B cell (primary cell): ENCODE measurements at regions not wholly inside any gene's neighbourhood (a gene's known extent, or its start where the extent isn't known, plus 50 kb on each side); places are given as distances from the start of the nearest gene placed in this dataset.

Experiments
- ATAC-seq: fragments of 200-7000 bp; cut with Tn5 transposase; one replicate; pipeline ENCODE4 v1.10.0; 2021; ENCODE audit warnings: low read depth, mild to moderate bottlenecking, moderate number of reproducible peaks, moderate library complexity
- CTCF ChIA-PET: fragments of 350-600 bp; sonication (Branson Sonifier 250); formaldehyde crosslinking; loops from one replicate; lab custom pipeline; 2021; ENCODE audit warnings: antibody characterized with exemption, inconsistent platforms; lab: Charles Lee
- POLR2A ChIA-PET: fragments of 350-600 bp; sonication (Branson Sonifier 250); formaldehyde crosslinking; loops from one replicate; lab custom pipeline; 2021; ENCODE audit warnings: antibody characterized with exemption; lab: Charles Lee
- DNase-seq: peaks from one replicate; pipeline ENCODE4 v3.0.0; 2013
- H2AFZ ChIP-seq: 2 replicates; pipeline ENCODE4 v1.6.1; 2012; ENCODE audit warnings: mild to moderate bottlenecking, low read depth, low read length; ENCODE audit not compliant: insufficient read depth, poor library complexity, severe bottlenecking
- H3K27ac ChIP-seq, 2 donors: 1 replicate in 1 of 2; 2 replicates in 1 of 2; pipeline ENCODE4 v1.5.1; 2012 to 2013; ENCODE audit warnings: low read length in 2 of 2, mild to moderate bottlenecking in 2 of 2, moderate library complexity in 1 of 2
- H3K27me3 ChIP-seq, 4 experiments: fragments of 200-600 bp in 1 of 4; sonication (generic) in 1 of 4; replicated peaks in 1 of 4; 1 replicate in 2 of 4; 2 replicates in 2 of 4; pipeline versions ENCODE4 v1.6.1 to v1.7.0; 2013 to 2016; ENCODE audit warnings: low read length in 3 of 4, mild to moderate bottlenecking in 2 of 4, mixed read lengths in 1 of 4, moderate library complexity in 1 of 4; ENCODE audit not compliant: insufficient read depth in 4 of 4, control insufficient read depth in 3 of 4; ENCODE audit errors: control extremely low read depth in 1 of 4
- H3K36me3 ChIP-seq, 2 experiments: replicated peaks in 1 of 2; 1 replicate in 1 of 2; 2 replicates in 1 of 2; pipeline versions ENCODE4 v1.6.1 to v1.7.1; 2013; ENCODE audit warnings: low read length in 1 of 2; ENCODE audit not compliant: insufficient read depth in 2 of 2, control insufficient read depth in 1 of 2; ENCODE audit errors: control extremely low read depth in 1 of 2, extremely low read depth in 1 of 2
- H3K4me1 ChIP-seq, 2 donors: fragments of 200-600 bp in 1 of 2; sonication (generic) in 1 of 2; 1 replicate in 1 of 2; 2 replicates in 1 of 2; pipeline versions ENCODE4 v1.5.1 to v1.6.1; 2013 to 2017; ENCODE audit warnings: low read length in 2 of 2; ENCODE audit not compliant: control insufficient read depth in 2 of 2, insufficient read depth in 2 of 2
- H3K4me2 ChIP-seq: replicated peaks from 2 replicates; pipeline ENCODE3; 2012; ENCODE audit warnings: mild to moderate bottlenecking, low read depth, low read length; ENCODE audit not compliant: poor library complexity, severe bottlenecking
- H3K4me3 ChIP-seq, 5 experiments: fragments of 200-600 bp in 1 of 5; sonication (generic) in 1 of 5; 1 replicate in 3 of 5; 2 replicates in 2 of 5; pipeline versions ENCODE4 v1.5.1 to v1.7.0; 2011 to 2016; ENCODE audit warnings: low read length in 4 of 5, mild to moderate bottlenecking in 4 of 5, low read depth in 2 of 5, control low read depth in 1 of 5, moderate library complexity in 1 of 5; ENCODE audit not compliant: insufficient read depth in 1 of 5; ENCODE audit errors: control extremely low read depth in 1 of 5, extremely low read depth in 1 of 5
- H3K79me2 ChIP-seq: fragments of 200-600 bp; sonication (generic); one replicate; pipeline ENCODE4 v1.6.0; 2016; ENCODE audit warnings: low read length; ENCODE audit not compliant: control insufficient read depth, insufficient read depth
- H3K9ac ChIP-seq: fragments of 200-600 bp; sonication (generic); 2 replicates; pipeline ENCODE4 v1.6.1; 2017; ENCODE audit warnings: mild to moderate bottlenecking, low read length, moderate library complexity
- H3K9me3 ChIP-seq, 3 donors: one replicate each; pipeline versions ENCODE4 v1.6.1 to v1.7.1; 2013; ENCODE audit warnings: low read length in 2 of 3; ENCODE audit not compliant: control insufficient read depth in 2 of 3, insufficient read depth in 1 of 3; ENCODE audit errors: control extremely low read depth in 1 of 3
- H4K20me1 ChIP-seq: 2 replicates; pipeline ENCODE4 v1.6.0; 2012; ENCODE audit warnings: mild to moderate bottlenecking, low read length; ENCODE audit not compliant: insufficient read depth, control insufficient read depth, poor library complexity, severe bottlenecking
- H3K27ac Mint-ChIP-seq: one replicate; pipeline ENCODE4 v1.8.0; 2021; ENCODE audit warnings: mixed read lengths
- H3K27me3 Mint-ChIP-seq: one replicate; pipeline ENCODE4 v1.8.0; 2021; ENCODE audit warnings: mixed read lengths
- H3K4me1 Mint-ChIP-seq: one replicate; pipeline ENCODE4 v1.8.0; 2021; ENCODE audit warnings: mixed read lengths
- H3K4me3 Mint-ChIP-seq: one replicate; pipeline ENCODE4 v1.8.0; 2021; ENCODE audit warnings: mixed read lengths
- H3K9me3 Mint-ChIP-seq: one replicate; pipeline ENCODE4 v1.8.0; 2022; ENCODE audit warnings: mixed read lengths; ENCODE audit not compliant: insufficient read depth
- CTCF ChIP-seq: fragments of 200-600 bp; IDR thresholded peaks from one replicate; pipeline ENCODE4 v1.8.0; 2022; ENCODE audit warnings: antibody characterized with exemption, mild to moderate bottlenecking
- EZH2 ChIP-seq: IDR thresholded peaks from 2 replicates; pipeline ENCODE4 v1.6.1; 2012; ENCODE audit warnings: borderline replicate concordance, low read depth, mild to moderate bottlenecking, moderate library complexity, low read length; ENCODE audit not compliant: insufficient read depth, poor library complexity, severe bottlenecking
- WGBS: methylation state at CpG from one replicate; pipeline ENCODE4 v1.1.5; 2013; ENCODE audit warnings: missing lambda C conversion rate; ENCODE audit not compliant: insufficient coverage; 5-methylcytosine and 5-hydroxymethylcytosine counted together
- intact Hi-C: fragments of 100-400 bp; cut with micrococcal nuclease; formaldehyde crosslinking; loops from one replicate; pipeline ENCODE4 v1.10.0; 2022

- Mint-ChIP-seq H3K9me3 (no peaks in the 10 kb centered on the region), H3K27ac (peak overlapping the region; percentile 50), H3K4me1 (peaks cover 59% of the 10 kb centered on the region), H3K4me3 (no peak overlapping the region), H3K27me3 (no peaks in the 10 kb centered on the region)
- POLR2A ChIA-PET, result interaction anchor here (0.6 kb wide), 1 partner anchor 8 kb away, joined by 3 read pairs; no protein-coding TSS in a partner anchor
- Histone ChIP-seq H3K4me1 (peaks cover 44 to 61% of the 10 kb centered on the region in 2 donors), H2AFZ (peak overlapping the region; percentile 70), H3K27ac (peak overlapping the region; percentile 33 to 62), H4K20me1 (no peaks in the 10 kb centered on the region), H3K4me3 (no peak overlapping the region), H3K9ac (no peak overlapping the region), H3K4me2 (peak overlapping the region; percentile 60), H3K9me3 (peaks cover 0 to 11% (median 7%) of the 10 kb centered on the region in 3 donors), H3K79me2 (no peaks in the 10 kb centered on the region), H3K27me3 (no peaks in the 10 kb centered on the region), H3K36me3 (no peaks in the 10 kb centered on the region)
- CTCF ChIA-PET, result interaction anchor here (1.2 to 1.3 kb wide), 4 partner anchors 83 to 351 kb away, joined by 3 to 4 read pairs (median 3); no protein-coding TSS in a partner anchor
- 26% methylated on average over 8 of the region's 8 CpGs for WGBS
- DNase-seq, result no peak
- no peak for TF ChIP-seq EZH2
- no peak for TF ChIP-seq CTCF
- no peak for ATAC-seq
- intact Hi-C loops, result loop anchor here (10.0 kb wide), 1 partner anchor 71 kb away; no protein-coding TSS in a partner anchor
Observed at GRCh38 chr9:89743573-89744254, 138.9 kb downstream of the GADD45G start.

GRCh38 chr9:89744255-89744648 lies 139.4 kb downstream of the GADD45G start:
- no peak overlapping the region for H3K4me2 ChIP-seq
- no peak overlapping the region for H3K4me3 ChIP-seq
- H2AFZ ChIP-seq, result no peak overlapping the region
- intact Hi-C loops, result loop anchor here (10.0 kb wide), 1 partner anchor 71 kb away; no protein-coding TSS in a partner anchor
- WGBS, result 69% methylated on average over 4 of the region's 8 CpGs
- peaks cover 44 to 66% of the 10 kb centered on the region in 2 donors for H3K4me1 ChIP-seq
- ATAC-seq (no peak), DNase-seq (no peak)
- H4K20me1 ChIP-seq, result no peaks in the 10 kb centered on the region
- ChIA-PET POLR2A (no interaction called here), CTCF (interaction anchor here (1.2 to 1.3 kb wide), 3 partner anchors 82 to 351 kb away, joined by 3 read pairs; no protein-coding TSS in a partner anchor)
- H3K36me3 ChIP-seq, result no peaks in the 10 kb centered on the region
- H3K9me3 ChIP-seq, result peaks cover 0 to 11% (median 7%) of the 10 kb centered on the region in 3 donors
- peak overlapping the region; percentile 19 for H3K4me3 Mint-ChIP-seq
- H3K27me3 Mint-ChIP-seq, result no peaks in the 10 kb centered on the region
- no peaks in the 10 kb centered on the region for H3K27me3 ChIP-seq
- peak overlapping the region; percentile 50 for H3K27ac Mint-ChIP-seq
- no peaks in the 10 kb centered on the region for H3K79me2 ChIP-seq
- no peak overlapping the region for H3K27ac ChIP-seq
- no peaks in the 10 kb centered on the region for H3K9me3 Mint-ChIP-seq
- H3K9ac ChIP-seq, result no peak overlapping the region
- no peak for TF ChIP-seq EZH2
- no peak for TF ChIP-seq CTCF
- H3K4me1 Mint-ChIP-seq, result peaks cover 56% of the 10 kb centered on the region
